Epithelial cell of proximal tubule (primary cell): ENCODE measurements at regions not wholly inside any gene's neighbourhood (a gene's known extent, or its start where the extent isn't known, plus 50 kb on each side); places are given as distances from the start of the nearest gene placed in this dataset.

Experiments
- DNase-seq: peaks from one replicate; pipeline ENCODE4 v3.0.0-alpha.2; 2011; ENCODE audit warnings: low read depth
- H3K4me3 ChIP-seq: 2 replicates; pipeline ENCODE4 v1.5.1; 2011; ENCODE audit warnings: low read depth, mild to moderate bottlenecking, low read length
- CTCF ChIP-seq: conservative IDR thresholded peaks from 2 replicates; pipeline ENCODE4 v1.5.1; 2012; ENCODE audit warnings: low read depth, mild to moderate bottlenecking, low read length

- TF ChIP-seq CTCF = no peak
- DNase-seq = no peak
- H3K4me3 ChIP-seq = no peak overlapping the region
Measured at GRCh38 chr2:198297350-198297749, 493.0 kb downstream of the PLCL1 start.

GRCh38 chr2:198296665-198297308 lies 492.4 kb downstream of the PLCL1 start:
- DNase-seq = no peak
- TF ChIP-seq CTCF = peak; percentile 56

GRCh38 chr2:198293281-198293680 lies 488.9 kb downstream of the PLCL1 start:
- TF ChIP-seq CTCF = no peak
- no peak for DNase-seq
- no peak overlapping the region for H3K4me3 ChIP-seq

More at GRCh38 chr2:198296665-198297308, 492.4 kb downstream of the PLCL1 start:
- H3K4me3 ChIP-seq = no peak overlapping the region

GRCh38 chr2:198289811-198290210 lies 485.4 kb downstream of the PLCL1 start:
- no peak overlapping the region for H3K4me3 ChIP-seq
- DNase-seq = no peak
- TF ChIP-seq CTCF = no peak

- DNase-seq = no peak
- no peak for TF ChIP-seq CTCF
- no peak overlapping the region for H3K4me3 ChIP-seq
Measured at GRCh38 chr2:198287706-198288105, 483.3 kb downstream of the PLCL1 start.

GRCh38 chr2:198285216-198285615 lies 480.8 kb downstream of the PLCL1 start:
- TF ChIP-seq CTCF = no peak
- H3K4me3 ChIP-seq = no peak overlapping the region
- no peak for DNase-seq

- no peak for DNase-seq
- H3K4me3 ChIP-seq = no peak overlapping the region
- no peak for TF ChIP-seq CTCF
Measured at GRCh38 chr2:198283146-198283545, 478.8 kb downstream of the PLCL1 start.
